Activated CD8-positive, alpha-beta T cell treated with anti-CD3 and anti-CD28 coated beads for 36 hours (primary cell): ENCODE measurements at regions not wholly inside any gene's neighbourhood (a gene's known extent, or its start where the extent isn't known, plus 50 kb on each side); places are given as distances from the start of the nearest gene placed in this dataset.
A peak's percentile ranks its signal among the peaks of the same experiment; 100 is the strongest.

Experiments used
- ATAC-seq: fragments of 200-7000 bp; cut with Tn5 transposase; one replicate; pipeline ENCODE4 v1.10.0; 2021; ENCODE audit warnings: mild to moderate bottlenecking, moderate library complexity
- CTCF ChIA-PET: fragments of 350-600 bp; sonication (Branson Sonifier 250); formaldehyde crosslinking; loops from one replicate; lab custom pipeline; 2021; ENCODE audit warnings: antibody characterized with exemption; lab: Charles Lee
- POLR2A ChIA-PET: fragments of 350-600 bp; sonication (Branson Sonifier 250); formaldehyde crosslinking; loops from one replicate; lab custom pipeline; 2021; ENCODE audit warnings: antibody characterized with exemption; lab: Charles Lee
- DNase-seq: peaks from one replicate; pipeline ENCODE4 v3.0.0-alpha.2; 2020
- H3K27ac Mint-ChIP-seq: one replicate; pipeline ENCODE4 v1.8.0; 2021; ENCODE audit warnings: mild to moderate bottlenecking, mixed read lengths
- H3K27me3 Mint-ChIP-seq: one replicate; pipeline ENCODE4 v1.8.0; 2021; ENCODE audit warnings: mixed read lengths
- H3K36me3 Mint-ChIP-seq: one replicate; pipeline ENCODE4 v1.8.0; 2021; ENCODE audit warnings: low read depth, mixed read lengths
- H3K4me1 Mint-ChIP-seq: one replicate; pipeline ENCODE4 v1.8.0; 2021; ENCODE audit warnings: low read depth, mixed read lengths
- H3K4me3 Mint-ChIP-seq: one replicate; pipeline ENCODE4 v1.8.0; 2021; ENCODE audit warnings: mild to moderate bottlenecking, moderate library complexity, mixed read lengths
- H3K9me3 Mint-ChIP-seq: one replicate; pipeline ENCODE4 v1.8.0; 2021; ENCODE audit warnings: mixed read lengths
- intact Hi-C: fragments of 100-400 bp; cut with micrococcal nuclease; formaldehyde crosslinking; loops from one replicate; pipeline ENCODE4 v1.10.0; 2022
- TF ChIP-seq, protein P1 (sequence below): fragments of 200-600 bp; IDR thresholded peaks from one replicate; pipeline ENCODE4 v1.8.0; 2022; ENCODE audit warnings: antibody characterized with exemption, mild to moderate bottlenecking

GRCh38 chr16:8358937-8359336 lies 231.4 kb downstream of the TMEM114 start:
- no peaks in the 10 kb centered on the region for H3K9me3 Mint-ChIP-seq
- CTCF ChIA-PET, result no interaction called here
- H3K4me1 Mint-ChIP-seq, result no peaks in the 10 kb centered on the region
- ATAC-seq (no peak), DNase-seq (no peak)
- no peak overlapping the region for H3K27ac Mint-ChIP-seq
- intact Hi-C loops, result no loop called here
- H3K4me3 Mint-ChIP-seq, result no peak overlapping the region
- POLR2A ChIA-PET, result no interaction called here
- no peaks in the 10 kb centered on the region for H3K36me3 Mint-ChIP-seq
- TF ChIP-seq, protein P1, sequence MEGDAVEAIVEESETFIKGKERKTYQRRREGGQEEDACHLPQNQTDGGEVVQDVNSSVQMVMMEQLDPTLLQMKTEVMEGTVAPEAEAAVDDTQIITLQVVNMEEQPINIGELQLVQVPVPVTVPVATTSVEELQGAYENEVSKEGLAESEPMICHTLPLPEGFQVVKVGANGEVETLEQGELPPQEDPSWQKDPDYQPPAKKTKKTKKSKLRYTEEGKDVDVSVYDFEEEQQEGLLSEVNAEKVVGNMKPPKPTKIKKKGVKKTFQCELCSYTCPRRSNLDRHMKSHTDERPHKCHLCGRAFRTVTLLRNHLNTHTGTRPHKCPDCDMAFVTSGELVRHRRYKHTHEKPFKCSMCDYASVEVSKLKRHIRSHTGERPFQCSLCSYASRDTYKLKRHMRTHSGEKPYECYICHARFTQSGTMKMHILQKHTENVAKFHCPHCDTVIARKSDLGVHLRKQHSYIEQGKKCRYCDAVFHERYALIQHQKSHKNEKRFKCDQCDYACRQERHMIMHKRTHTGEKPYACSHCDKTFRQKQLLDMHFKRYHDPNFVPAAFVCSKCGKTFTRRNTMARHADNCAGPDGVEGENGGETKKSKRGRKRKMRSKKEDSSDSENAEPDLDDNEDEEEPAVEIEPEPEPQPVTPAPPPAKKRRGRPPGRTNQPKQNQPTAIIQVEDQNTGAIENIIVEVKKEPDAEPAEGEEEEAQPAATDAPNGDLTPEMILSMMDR, result no peak
- no peaks in the 10 kb centered on the region for H3K27me3 Mint-ChIP-seq

DNA sequence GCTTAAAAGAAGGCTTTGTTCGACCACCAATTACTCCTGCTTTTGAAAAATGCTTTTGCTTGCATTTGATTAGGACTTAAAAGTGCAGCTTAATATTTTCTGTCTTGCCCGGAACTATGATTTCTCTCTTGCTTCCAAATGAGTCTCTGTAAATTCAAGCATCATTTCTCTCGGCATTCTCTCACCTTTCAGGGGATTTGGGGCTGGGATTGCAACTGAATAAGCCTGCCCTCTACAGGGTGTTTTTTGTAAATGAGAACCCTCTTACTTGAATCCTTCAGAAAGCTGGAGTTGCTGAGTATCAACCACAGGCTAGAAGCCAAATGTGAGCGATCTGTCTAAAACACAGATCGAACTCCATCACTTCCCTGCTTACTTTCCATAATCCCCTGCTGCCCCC lies 234.6 kb downstream of the TMEM114 start:
- POLR2A ChIA-PET, result no interaction called here

DNA sequence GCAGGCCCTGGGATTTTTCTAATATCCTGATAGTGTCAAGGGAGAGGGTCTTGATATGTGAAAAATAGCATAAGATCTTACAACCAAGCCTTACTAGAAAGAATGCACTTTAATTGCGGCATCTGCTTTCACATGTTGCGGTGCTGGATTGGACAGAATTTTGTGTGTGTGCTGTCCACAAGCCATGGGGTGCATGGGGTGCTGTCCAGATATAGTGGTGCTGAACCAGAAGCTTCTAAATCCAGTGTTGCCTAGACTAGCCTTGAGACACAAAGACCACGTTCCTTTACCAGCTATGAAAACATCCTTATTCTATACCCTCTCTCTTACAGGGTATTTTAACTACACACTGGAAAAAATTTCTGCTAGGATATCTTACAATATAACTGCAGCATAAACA lies 244.0 kb downstream of the TMEM114 start:
- Mint-ChIP-seq H3K4me3 (no peak overlapping the region), H3K9me3 (no peaks in the 10 kb centered on the region), H3K27ac (no peak overlapping the region), H3K27me3 (no peaks in the 10 kb centered on the region), H3K36me3 (no peaks in the 10 kb centered on the region), H3K4me1 (no peaks in the 10 kb centered on the region)
- ATAC-seq, result no peak
- CTCF ChIA-PET, result no interaction called here
- TF ChIP-seq, protein P1, result no peak
- POLR2A ChIA-PET, result no interaction called here
- peak; percentile 3 for DNase-seq
- intact Hi-C loops, result no loop called here

More for the DNA sequence above, 234.6 kb downstream of the TMEM114 start:
- no peaks in the 10 kb centered on the region for H3K36me3 Mint-ChIP-seq
- CTCF ChIA-PET, result interaction anchor here (1.2 kb wide), 1 partner anchor 60 kb away, joined by 4 read pairs; no protein-coding TSS in a partner anchor
- H3K4me1 Mint-ChIP-seq, result no peaks in the 10 kb centered on the region
- DNase-seq (no peak), ATAC-seq (no peak)
- no peaks in the 10 kb centered on the region for H3K27me3 Mint-ChIP-seq
- H3K4me3 Mint-ChIP-seq, result no peak overlapping the region
- TF ChIP-seq, protein P1, result no peak
- H3K27ac Mint-ChIP-seq, result no peak overlapping the region
- intact Hi-C loops, result no loop called here
- H3K9me3 Mint-ChIP-seq, result no peaks in the 10 kb centered on the region

GRCh38 chr16:8342276-8342675 lies 248.0 kb downstream of the TMEM114 start:
- Mint-ChIP-seq H3K4me1 (no peaks in the 10 kb centered on the region), H3K4me3 (no peak overlapping the region), H3K9me3 (peaks cover 4% of the 10 kb centered on the region), H3K27ac (no peak overlapping the region), H3K27me3 (no peaks in the 10 kb centered on the region), H3K36me3 (no peaks in the 10 kb centered on the region)
- ATAC-seq (no peak), DNase-seq (no peak)
- CTCF ChIA-PET, result no interaction called here
- intact Hi-C loops, result no loop called here
- TF ChIP-seq, protein P1, result no peak
- POLR2A ChIA-PET, result no interaction called here

GRCh38 chr16:8330761-8331160 lies 259.6 kb downstream of the TMEM114 start:
- ChIA-PET POLR2A (no interaction called here), CTCF (no interaction called here)
- no peak overlapping the region for H3K4me3 Mint-ChIP-seq
- TF ChIP-seq, protein P1, result no peak
- no peaks in the 10 kb centered on the region for H3K27me3 Mint-ChIP-seq
- no peak for ATAC-seq
- H3K4me1 Mint-ChIP-seq, result no peaks in the 10 kb centered on the region
- H3K9me3 Mint-ChIP-seq, result peaks cover 9% of the 10 kb centered on the region
- intact Hi-C loops, result no loop called here
- no peak overlapping the region for H3K27ac Mint-ChIP-seq
- no peak for DNase-seq
- H3K36me3 Mint-ChIP-seq, result no peaks in the 10 kb centered on the region
